Retina (tissue), 1 donor: ENCODE measurements at regions not wholly inside any gene's neighbourhood (a gene's known extent, or its start where the extent isn't known, plus 50 kb on each side); places are given as distances from the start of the nearest gene placed in this dataset.
A peak's percentile ranks its signal among the peaks of the same experiment; 100 is the strongest.
"Not testable (repeated sequence)": the region's sequence is repeated elsewhere in the genome, so short reads cannot be mapped to it uniquely, and the experiment has no call there.

ENCODE experiments used
- DNase-seq: peaks from one replicate; pipeline ENCODE4 v3.0.0-alpha.2; 2016

GRCh38 chr14:104388541-104389325 is 190.8 kb upstream of the C14orf180 start:
- no peak for DNase-seq

- DNase-seq: no peak
Measured at GRCh38 chr14:104389326-104390220, 190.0 kb upstream of the C14orf180 start.

- no peak for DNase-seq
Measured at GRCh38 chr14:104390221-104390931, 189.2 kb upstream of the C14orf180 start.

- peak; percentile 32 for DNase-seq
Measured at GRCh38 chr14:104390941-104391901, 188.3 kb upstream of the C14orf180 start.

- no peak for DNase-seq
Measured at GRCh38 chr14:104392001-104392395, 187.6 kb upstream of the C14orf180 start.

GRCh38 chr14:104392396-104393198 is 187.0 kb upstream of the C14orf180 start:
- no peak for DNase-seq

- DNase-seq: peak; percentile 12
Measured at GRCh38 chr14:104393199-104393897, 186.2 kb upstream of the C14orf180 start.

GRCh38 chr14:104393898-104394381 is 185.6 kb upstream of the C14orf180 start:
- peak; percentile 21 for DNase-seq

GRCh38 chr14:104394409-104394851 is 185.1 kb upstream of the C14orf180 start:
- no peak for DNase-seq

GRCh38 chr14:104395276-104395675 is 184.3 kb upstream of the C14orf180 start:
- DNase-seq: no peak

- DNase-seq: no peak
Measured at GRCh38 chr14:104395941-104396681, 183.5 kb upstream of the C14orf180 start.

- no peak for DNase-seq
Measured at GRCh38 chr14:104396682-104397470, 182.7 kb upstream of the C14orf180 start.

- no peak for DNase-seq
Measured at GRCh38 chr14:104397956-104398355, 181.6 kb upstream of the C14orf180 start.

- DNase-seq: no peak
Measured at GRCh38 chr14:104398656-104399055, 180.9 kb upstream of the C14orf180 start.

GRCh38 chr14:104399432-104400155 is 180.0 kb upstream of the C14orf180 start:
- DNase-seq: peak; percentile 48

GRCh38 chr14:104400355-104400754 is 179.2 kb upstream of the C14orf180 start:
- no peak for DNase-seq

GRCh38 chr14:104401785-104402184 is 177.8 kb upstream of the C14orf180 start:
- DNase-seq: no peak

- DNase-seq: not testable (repeated sequence)
Measured at GRCh38 chr14:104402303-104402702, 177.3 kb upstream of the C14orf180 start.
